ENCODE measurements at regions not wholly inside any gene's neighbourhood (a gene's known extent, or its start where the extent isn't known, plus 50 kb on each side); places are given as distances from the start of the nearest gene placed in this dataset.
"Not testable (repeated sequence)": the region's sequence is repeated elsewhere in the genome, so short reads cannot be mapped to it uniquely, and the experiment has no call there.

DNA sequence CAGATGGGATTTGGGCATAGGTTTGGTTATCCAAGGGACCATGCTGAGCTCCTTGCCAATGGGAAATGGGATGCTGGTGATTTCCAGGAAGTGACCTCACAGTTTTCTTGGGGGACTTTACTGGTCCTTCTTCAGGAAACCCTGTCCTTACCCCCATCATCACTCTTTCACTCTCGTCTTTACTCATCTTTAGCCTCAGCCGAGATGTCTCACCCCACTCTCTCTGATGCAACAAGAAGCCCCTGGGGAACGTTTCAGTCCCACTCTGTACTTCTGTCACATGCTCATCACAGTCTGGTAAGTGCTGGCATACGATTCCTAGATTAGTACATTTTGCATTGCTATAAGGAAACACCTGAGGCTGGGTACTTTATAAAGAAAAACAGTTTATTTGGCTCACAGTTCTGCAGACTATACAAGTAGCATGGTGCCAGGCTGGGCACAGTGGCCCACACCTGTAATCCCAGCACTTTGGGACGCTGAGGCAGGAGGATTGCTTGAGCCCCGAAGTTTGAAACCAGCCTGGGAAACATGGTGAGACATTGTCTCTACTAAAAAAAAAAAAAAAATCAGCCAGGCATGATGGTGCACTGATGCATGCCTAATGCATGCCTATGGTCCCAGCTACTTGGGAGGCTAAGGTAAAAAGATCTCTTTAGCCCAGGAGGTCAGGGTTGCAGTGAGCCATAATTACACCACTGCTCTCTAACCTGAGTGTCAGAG lies 63.5 kb upstream of the VKORC1L1 start:
- no peak overlapping the region for H3K27ac Mint-ChIP-seq (ENCODE audit: unreplicated experiment)
- H3K27me3 Mint-ChIP-seq (ENCODE audit: insufficient read depth, unreplicated experiment): no peaks in the 10 kb centered on the region
- BruUV-seq (replicated peaks): no TSS peak
- H3K4me3 ChIP-seq (ENCODE audit: low read depth, low read length): no peak overlapping the region
- ChIA-PET CTCF (no interaction called here), POLR2A (no interaction called here)
- H3K9me3 ChIP-seq: no peaks in the 10 kb centered on the region
- H3K4me3 Mint-ChIP-seq (ENCODE audit: unreplicated experiment): no peak overlapping the region
- no peaks in the 10 kb centered on the region for H3K27me3 ChIP-seq (replicated peaks; ENCODE audit: control insufficient read depth, insufficient read depth, low read length)
- H3K36me3 Mint-ChIP-seq (ENCODE audit: insufficient read depth, unreplicated experiment): no peaks in the 10 kb centered on the region
- H3K36me3 ChIP-seq (ENCODE audit: control insufficient read depth, insufficient read depth, low read length): no peaks in the 10 kb centered on the region
- TF ChIP-seq, protein P1, sequence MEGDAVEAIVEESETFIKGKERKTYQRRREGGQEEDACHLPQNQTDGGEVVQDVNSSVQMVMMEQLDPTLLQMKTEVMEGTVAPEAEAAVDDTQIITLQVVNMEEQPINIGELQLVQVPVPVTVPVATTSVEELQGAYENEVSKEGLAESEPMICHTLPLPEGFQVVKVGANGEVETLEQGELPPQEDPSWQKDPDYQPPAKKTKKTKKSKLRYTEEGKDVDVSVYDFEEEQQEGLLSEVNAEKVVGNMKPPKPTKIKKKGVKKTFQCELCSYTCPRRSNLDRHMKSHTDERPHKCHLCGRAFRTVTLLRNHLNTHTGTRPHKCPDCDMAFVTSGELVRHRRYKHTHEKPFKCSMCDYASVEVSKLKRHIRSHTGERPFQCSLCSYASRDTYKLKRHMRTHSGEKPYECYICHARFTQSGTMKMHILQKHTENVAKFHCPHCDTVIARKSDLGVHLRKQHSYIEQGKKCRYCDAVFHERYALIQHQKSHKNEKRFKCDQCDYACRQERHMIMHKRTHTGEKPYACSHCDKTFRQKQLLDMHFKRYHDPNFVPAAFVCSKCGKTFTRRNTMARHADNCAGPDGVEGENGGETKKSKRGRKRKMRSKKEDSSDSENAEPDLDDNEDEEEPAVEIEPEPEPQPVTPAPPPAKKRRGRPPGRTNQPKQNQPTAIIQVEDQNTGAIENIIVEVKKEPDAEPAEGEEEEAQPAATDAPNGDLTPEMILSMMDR (IDR thresholded peaks at IDR 0.05; ENCODE audit: insufficient read depth in 1 of 2, low read depth in 1 of 2, low read length in 1 of 2, severe bottlenecking in 1 of 2, unreplicated experiment in 1 of 2): no peak
- no peaks in the 10 kb centered on the region for H3K4me1 ChIP-seq
- H3K4me1 Mint-ChIP-seq (ENCODE audit: low read depth, unreplicated experiment): no peaks in the 10 kb centered on the region
- intact Hi-C loops (cut with micrococcal nuclease; ENCODE audit: unreplicated experiment): no loop called here
- no peak for DNase-seq
- H3K9me3 Mint-ChIP-seq (ENCODE audit: unreplicated experiment): peaks cover 9% of the 10 kb centered on the region

DNA sequence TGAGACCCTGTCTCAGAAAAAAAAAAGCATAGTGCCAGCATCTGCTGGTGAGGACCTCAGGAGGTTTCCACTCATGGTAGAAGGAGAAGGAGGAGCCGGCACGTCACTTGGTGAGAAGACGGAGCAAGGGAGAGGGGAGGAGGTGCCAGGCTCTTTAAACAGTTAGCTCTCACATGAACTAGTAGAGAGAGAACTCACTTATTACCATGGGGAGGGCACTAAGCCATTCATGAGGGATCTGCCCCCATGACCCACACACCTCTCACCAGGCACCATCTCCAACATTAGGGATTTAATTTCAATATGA lies 62.9 kb upstream of the VKORC1L1 start:
- H3K4me3 Mint-ChIP-seq (ENCODE audit: unreplicated experiment): no peak overlapping the region
- H3K36me3 ChIP-seq (ENCODE audit: control insufficient read depth, insufficient read depth, low read length): no peaks in the 10 kb centered on the region
- CTCF ChIA-PET: no interaction called here

DNA sequence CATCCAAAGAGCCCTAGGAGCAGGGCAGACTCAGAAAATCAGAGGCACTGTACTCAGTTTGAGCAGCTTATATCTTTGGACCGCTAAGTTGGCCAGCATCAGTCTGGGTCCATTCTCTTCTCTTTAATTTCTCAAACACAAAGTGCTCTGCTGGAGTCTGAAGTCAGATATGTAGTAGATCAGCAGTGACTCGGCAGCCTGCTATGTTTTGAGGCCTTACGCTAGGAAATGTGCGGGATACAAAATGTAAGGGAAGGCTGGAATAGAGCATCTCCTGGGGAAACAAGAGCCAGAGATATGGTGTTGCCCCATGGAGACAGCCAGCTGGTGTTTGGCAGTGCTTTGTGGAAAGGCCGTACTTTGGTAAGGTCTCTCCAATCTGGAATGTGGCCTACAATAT lies 60.6 kb upstream of the VKORC1L1 start:
- no peaks in the 10 kb centered on the region for H3K4me1 Mint-ChIP-seq (ENCODE audit: low read depth, unreplicated experiment)
- H3K36me3 Mint-ChIP-seq (ENCODE audit: insufficient read depth, unreplicated experiment): no peaks in the 10 kb centered on the region
- Histone ChIP-seq H3K27me3 (replicated peaks; ENCODE audit: control insufficient read depth, insufficient read depth, low read length) (no peaks in the 10 kb centered on the region), H3K4me3 (ENCODE audit: low read depth, low read length) (no peak overlapping the region), H3K4me1 (no peaks in the 10 kb centered on the region), H3K9me3 (no peaks in the 10 kb centered on the region), H3K36me3 (ENCODE audit: control insufficient read depth, insufficient read depth, low read length) (no peaks in the 10 kb centered on the region)
- no peak for DNase-seq
- TF ChIP-seq, protein P1 (IDR thresholded peaks at IDR 0.05; ENCODE audit: insufficient read depth in 1 of 2, low read depth in 1 of 2, low read length in 1 of 2, severe bottlenecking in 1 of 2, unreplicated experiment in 1 of 2): no peak
- H3K27me3 Mint-ChIP-seq (ENCODE audit: insufficient read depth, unreplicated experiment): no peaks in the 10 kb centered on the region
- intact Hi-C loops (cut with micrococcal nuclease; ENCODE audit: unreplicated experiment): no loop called here
- peaks cover 9% of the 10 kb centered on the region for H3K9me3 Mint-ChIP-seq (ENCODE audit: unreplicated experiment)
- H3K4me3 Mint-ChIP-seq (ENCODE audit: unreplicated experiment): no peak overlapping the region
- no TSS peak for BruUV-seq (replicated peaks)
- ChIA-PET CTCF (no interaction called here), POLR2A (no interaction called here)
- no peak overlapping the region for H3K27ac Mint-ChIP-seq (ENCODE audit: unreplicated experiment)

More for the DNA sequence above, 62.9 kb upstream of the VKORC1L1 start:
- no peak for DNase-seq
- TF ChIP-seq, protein P1 (IDR thresholded peaks at IDR 0.05; ENCODE audit: insufficient read depth in 1 of 2, low read depth in 1 of 2, low read length in 1 of 2, severe bottlenecking in 1 of 2, unreplicated experiment in 1 of 2): no peak
- no peaks in the 10 kb centered on the region for H3K27me3 Mint-ChIP-seq (ENCODE audit: insufficient read depth, unreplicated experiment)
- POLR2A ChIA-PET: no interaction called here
- no peaks in the 10 kb centered on the region for H3K36me3 Mint-ChIP-seq (ENCODE audit: insufficient read depth, unreplicated experiment)
- H3K4me1 Mint-ChIP-seq (ENCODE audit: low read depth, unreplicated experiment): no peaks in the 10 kb centered on the region
- H3K9me3 Mint-ChIP-seq (ENCODE audit: unreplicated experiment): peaks cover 9% of the 10 kb centered on the region
- Histone ChIP-seq H3K27me3 (replicated peaks; ENCODE audit: control insufficient read depth, insufficient read depth, low read length) (no peaks in the 10 kb centered on the region), H3K4me3 (ENCODE audit: low read depth, low read length) (no peak overlapping the region), H3K4me1 (no peaks in the 10 kb centered on the region), H3K9me3 (no peaks in the 10 kb centered on the region)
- no peak overlapping the region for H3K27ac Mint-ChIP-seq (ENCODE audit: unreplicated experiment)
- intact Hi-C loops (cut with micrococcal nuclease; ENCODE audit: unreplicated experiment): no loop called here
- BruUV-seq (replicated peaks): no TSS peak

DNA sequence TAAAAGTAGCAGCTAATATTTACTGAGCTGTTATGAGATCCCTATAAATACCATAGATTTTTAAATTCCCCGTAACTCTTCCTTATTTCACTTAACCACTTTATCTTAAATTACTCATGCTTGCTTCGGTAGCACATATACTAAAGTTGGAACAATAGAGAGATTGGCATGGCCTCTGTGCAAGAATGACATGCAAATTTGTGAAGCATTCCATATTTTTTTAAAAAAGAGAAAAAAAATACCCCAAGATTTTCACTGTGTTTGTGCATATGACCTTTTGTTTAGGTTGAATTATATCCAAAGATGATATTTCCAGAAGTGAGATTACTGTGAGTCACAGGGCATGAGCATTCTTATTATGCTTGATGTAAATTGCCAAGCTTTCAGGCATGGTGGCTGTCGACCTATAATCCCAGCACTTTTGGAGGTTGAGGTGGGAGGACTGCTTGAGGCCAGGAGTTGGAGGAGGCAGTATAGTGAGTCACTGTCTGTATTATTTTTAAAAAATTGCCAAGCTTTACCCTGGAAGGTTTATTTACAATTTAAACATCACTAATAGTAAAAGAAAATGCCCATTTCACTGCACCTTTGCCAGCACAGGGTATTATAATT lies 58.2 kb upstream of the VKORC1L1 start:
- H3K27me3 ChIP-seq (replicated peaks; ENCODE audit: control insufficient read depth, insufficient read depth, low read length); H3K9me3 Mint-ChIP-seq (ENCODE audit: unreplicated experiment); intact Hi-C loops (cut with micrococcal nuclease; ENCODE audit: unreplicated experiment); H3K27me3 Mint-ChIP-seq (ENCODE audit: insufficient read depth, unreplicated experiment); POLR2A ChIA-PET; DNase-seq; H3K4me3 ChIP-seq (ENCODE audit: low read depth, low read length); H3K4me1 ChIP-seq; H3K4me1 Mint-ChIP-seq (ENCODE audit: low read depth, unreplicated experiment); H3K27ac Mint-ChIP-seq (ENCODE audit: unreplicated experiment); H3K4me3 Mint-ChIP-seq (ENCODE audit: unreplicated experiment); H3K36me3 Mint-ChIP-seq (ENCODE audit: insufficient read depth, unreplicated experiment); BruUV-seq (replicated peaks); CTCF ChIA-PET; H3K9me3 ChIP-seq; H3K36me3 ChIP-seq (ENCODE audit: control insufficient read depth, insufficient read depth, low read length): not testable (repeated sequence)

Measured in Caco-2 (cell line).